GM12891 (cell line): ENCODE measurements at regions not wholly inside any gene's neighbourhood (a gene's known extent, or its start where the extent isn't known, plus 50 kb on each side); places are given as distances from the start of the nearest gene placed in this dataset.

Experiments
- DNase-seq: peaks from one replicate; pipeline ENCODE4 v3.0.0; 2011; ENCODE audit warnings: low spot score; ENCODE audit not compliant: insufficient read length
- FAIRE-seq: peaks from 2 replicates; lab custom pipeline; 2011; peaks lifted over from hg19 to GRCh38; lab: Jason Lieb, UNC
- PAX5 ChIP-seq: IDR thresholded peaks from 2 replicates; pipeline ENCODE4 v1.6.1; 2011; ENCODE audit warnings: low read length, moderate library complexity, mild to moderate bottlenecking; ENCODE audit not compliant: insufficient read depth, severe bottlenecking
- POLR2A ChIP-seq: IDR thresholded peaks from 2 replicates; pipeline ENCODE4 v1.6.1; 2011; ENCODE audit warnings: low read depth, low read length, control low read depth
- POLR2AphosphoS5 ChIP-seq: IDR thresholded peaks from 2 replicates; pipeline ENCODE4 v1.6.1; 2011; ENCODE audit warnings: low read depth, low read length, control low read depth
- POU2F2 ChIP-seq: IDR thresholded peaks from 2 replicates; pipeline ENCODE4 v1.6.1; 2011; ENCODE audit warnings: low read depth, mild to moderate bottlenecking, control low read depth, low read length, moderate library complexity
- SPI1 ChIP-seq: IDR thresholded peaks from 2 replicates; pipeline ENCODE4 v1.6.1; 2011; ENCODE audit warnings: low read depth, low read length, control low read depth
- TAF1 ChIP-seq: IDR thresholded peaks from 2 replicates; pipeline ENCODE4 v1.6.1; 2011; ENCODE audit warnings: low read depth, low read length, control low read depth

GRCh38 chr2:16156411-16156810, 216.1 kb downstream of the MYCN start:
- FAIRE-seq (no peak), DNase-seq (no peak)
- TF ChIP-seq POU2F2 (no peak), POLR2AphosphoS5 (no peak), PAX5 (no peak), SPI1 (no peak), TAF1 (no peak)

DNA sequence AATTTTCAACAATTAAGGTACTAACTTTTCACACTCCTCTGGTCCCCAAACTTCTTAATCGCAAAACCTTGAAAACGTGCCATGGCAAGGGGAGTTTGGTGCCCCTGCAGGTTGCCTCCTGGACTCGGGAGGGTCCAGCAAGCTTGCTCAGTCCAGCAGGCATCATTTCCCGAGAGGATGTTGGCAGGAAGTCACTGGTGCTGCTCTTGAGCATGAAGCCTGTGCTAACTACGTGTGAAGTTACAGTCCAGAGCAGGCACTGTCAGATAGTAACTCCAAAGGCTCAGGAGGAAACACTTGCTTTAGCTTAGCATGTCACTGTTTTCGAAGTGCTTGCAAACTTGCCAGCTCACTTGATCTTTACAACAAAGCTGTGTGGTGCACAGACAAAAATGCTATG, 215.4 kb downstream of the MYCN start:
- DNase-seq = no peak
- TF ChIP-seq TAF1 = no peak
- no peak for FAIRE-seq

GRCh38 chr2:16155366-16155765, 215.0 kb downstream of the MYCN start:
- no peak for DNase-seq
- no peak for FAIRE-seq

DNA sequence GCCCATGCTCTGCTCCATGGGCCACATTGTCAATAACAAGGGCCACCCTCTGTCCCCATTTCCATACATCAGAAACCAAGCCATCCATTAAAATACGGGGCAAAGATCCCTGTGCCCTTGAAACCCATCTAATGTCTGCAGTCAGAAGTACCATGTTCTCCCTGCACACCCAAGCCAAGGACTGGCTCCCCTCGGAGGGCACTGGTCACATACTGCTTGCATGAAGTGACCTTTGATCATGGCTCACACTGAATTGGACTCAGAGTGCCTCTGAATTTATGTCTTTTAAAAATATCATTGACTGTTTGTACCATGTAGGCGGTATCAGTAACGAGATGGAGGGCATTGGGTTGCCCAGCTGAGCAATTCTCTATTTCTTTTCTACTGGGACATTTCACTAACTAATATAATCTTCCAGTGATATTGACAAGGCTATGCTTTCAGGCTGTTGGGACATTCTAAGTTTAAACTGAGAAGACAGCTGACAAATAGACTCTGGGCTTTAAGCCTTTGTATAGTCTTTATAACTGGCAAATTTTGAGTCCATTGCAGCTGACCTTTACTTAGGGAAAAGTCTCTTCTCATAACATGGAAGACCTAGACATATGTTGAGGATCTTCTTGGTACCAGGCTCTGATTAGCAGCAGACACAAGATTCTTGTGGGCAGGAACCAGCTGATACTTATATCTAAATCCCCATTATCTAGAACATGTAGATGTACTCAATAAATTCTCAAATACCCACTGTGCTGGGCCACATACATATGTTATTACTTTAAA, 214.3 kb downstream of the MYCN start:
- TF ChIP-seq POLR2A (no peak), POU2F2 (no peak), SPI1 (no peak), POLR2AphosphoS5 (no peak), PAX5 (no peak), TAF1 (no peak)
- DNase-seq (no peak), FAIRE-seq (no peak)

More at GRCh38 chr2:16155366-16155765, 215.0 kb downstream of the MYCN start:
- TF ChIP-seq SPI1 (no peak), TAF1 (no peak), POU2F2 (no peak), POLR2AphosphoS5 (no peak), POLR2A (no peak), PAX5 (no peak)

- TF ChIP-seq TAF1 (no peak), SPI1 (no peak), POLR2A (no peak), PAX5 (no peak)
- no peak for FAIRE-seq
- no peak for DNase-seq
Measured at GRCh38 chr2:16154061-16154460, 213.7 kb downstream of the MYCN start.

GRCh38 chr2:16153754-16154035, 213.3 kb downstream of the MYCN start:
- DNase-seq (no peak), FAIRE-seq (no peak)
- TF ChIP-seq PAX5 = no peak
- TF ChIP-seq POLR2A = no peak
- TF ChIP-seq TAF1 = no peak
- no peak for TF ChIP-seq POLR2AphosphoS5
- TF ChIP-seq POU2F2 = no peak
- TF ChIP-seq SPI1 = no peak

GRCh38 chr2:16152928-16153753, 212.8 kb downstream of the MYCN start:
- DNase-seq = no peak
- no peak for FAIRE-seq
- TF ChIP-seq SPI1 (no peak), PAX5 (no peak), POU2F2 (no peak), POLR2AphosphoS5 (no peak), POLR2A (no peak), TAF1 (no peak)

DNA sequence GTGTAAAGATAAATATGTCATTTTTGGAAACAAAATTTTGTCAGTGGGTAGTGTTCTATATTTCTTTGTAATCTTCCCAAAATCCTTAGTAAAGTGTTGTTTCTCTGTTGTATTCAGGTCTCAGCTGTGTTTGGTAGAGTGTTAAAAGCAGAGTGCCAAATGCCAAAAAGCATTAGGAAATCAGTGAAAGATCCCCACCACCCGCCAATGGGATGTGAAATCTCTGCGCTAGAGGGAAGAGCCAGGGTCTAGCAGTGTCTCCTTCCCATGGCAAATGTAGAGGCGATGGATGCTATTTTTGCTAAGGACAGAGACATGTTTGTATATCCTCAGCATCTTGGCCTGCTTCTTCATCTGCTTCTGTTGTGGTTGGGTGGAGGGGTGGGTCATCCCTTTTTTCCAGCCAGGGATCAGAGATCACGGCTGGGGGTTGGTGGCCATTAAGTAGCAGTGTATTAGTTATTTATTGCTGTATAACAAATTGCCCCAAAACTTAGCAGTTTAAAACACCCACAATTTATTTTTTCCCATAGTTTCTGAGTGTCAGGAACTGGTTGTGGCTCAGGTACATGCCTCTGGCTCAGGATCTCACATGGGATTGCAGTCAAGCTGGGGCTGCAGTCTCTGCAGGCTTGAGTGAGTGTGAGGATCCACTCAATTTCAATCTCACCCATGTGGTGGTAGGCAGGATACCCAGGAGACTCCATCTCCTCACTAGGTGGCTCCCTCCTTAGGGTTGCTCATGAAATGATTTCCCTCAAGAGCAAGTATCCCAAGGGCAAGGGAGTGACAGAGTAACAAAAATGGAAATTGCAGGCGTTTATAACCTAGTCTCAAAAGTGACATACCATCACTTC, 211.9 kb downstream of the MYCN start:
- no peak for DNase-seq
- no peak for FAIRE-seq
- TF ChIP-seq POU2F2 (no peak), TAF1 (no peak)

DNA sequence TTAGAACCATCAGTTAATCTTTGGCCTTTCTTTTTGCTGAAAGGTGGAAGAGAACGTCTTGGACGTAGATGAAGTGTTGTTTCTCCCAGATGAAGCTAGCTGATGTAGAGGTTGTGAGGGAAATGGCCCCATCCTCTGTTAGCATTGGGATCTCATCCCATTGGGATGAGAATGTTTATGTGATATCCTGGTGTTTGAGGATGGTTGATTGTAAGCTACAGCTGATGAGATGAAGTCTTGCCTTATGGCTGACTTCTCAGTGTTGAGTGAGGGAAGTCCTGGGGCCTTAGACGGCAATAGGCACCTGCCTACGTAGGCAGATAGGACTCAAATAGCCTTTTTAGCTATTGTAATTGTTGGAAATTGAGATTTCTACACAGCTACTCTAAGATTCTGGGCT, 211.3 kb downstream of the MYCN start:
- DNase-seq = no peak

DNA sequence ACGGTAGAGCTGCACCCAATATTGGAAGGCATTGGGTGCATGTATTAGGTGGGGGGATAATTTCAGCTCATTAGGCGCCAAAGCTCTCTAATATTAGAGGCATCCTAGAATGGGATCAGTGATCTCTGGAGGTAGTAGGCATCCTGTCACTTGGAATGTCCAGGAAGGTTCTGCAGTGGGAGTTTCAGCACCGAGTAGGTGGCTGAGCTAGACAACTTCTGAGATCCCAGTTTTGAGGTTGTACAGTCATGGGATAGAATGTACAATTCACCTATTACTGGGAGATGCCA, 210.9 kb downstream of the MYCN start:
- no peak for DNase-seq
- no peak for TF ChIP-seq PAX5
- TF ChIP-seq POLR2A = no peak
- TF ChIP-seq SPI1 = no peak
- TF ChIP-seq POLR2AphosphoS5 = no peak
- no peak for TF ChIP-seq TAF1
- TF ChIP-seq POU2F2 = no peak
- FAIRE-seq = no peak

More for the DNA sequence above, 211.3 kb downstream of the MYCN start:
- no peak for FAIRE-seq
- TF ChIP-seq PAX5 (no peak), SPI1 (no peak), POLR2A (no peak), POLR2AphosphoS5 (no peak), POU2F2 (no peak), TAF1 (no peak)
